ENCODE measurements at regions not wholly inside any gene's neighbourhood (a gene's known extent, or its start where the extent isn't known, plus 50 kb on each side); places are given as distances from the start of the nearest gene placed in this dataset.

DNA sequence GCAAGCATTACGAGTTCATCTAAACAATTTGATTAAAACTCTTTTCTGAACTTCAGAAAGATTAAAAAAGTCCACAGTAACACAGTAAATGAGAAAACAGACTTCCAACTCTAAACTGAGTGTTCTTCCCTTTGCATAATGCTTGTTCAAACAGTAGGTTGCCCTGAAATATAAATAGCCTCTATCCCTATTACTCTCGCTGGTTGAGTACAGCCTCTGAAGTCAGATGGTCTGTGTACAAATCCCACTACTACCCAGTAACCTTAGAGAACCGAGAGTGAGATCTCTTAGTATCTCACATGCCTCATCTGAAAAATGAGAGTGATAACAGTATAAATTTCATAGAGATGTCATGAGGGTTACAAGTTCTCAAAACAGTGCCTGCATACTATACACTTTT is 591.6 kb downstream of the CAAP1 start:
- TF ChIP-seq EZH2 (IDR thresholded peaks at IDR 0.05; ENCODE audit: insufficient read depth, poor library complexity, severe bottlenecking) (no peak), EZH2phosphoT487 (IDR thresholded peaks at IDR 0.05; ENCODE audit: insufficient read depth, low read depth) (no peak)
